Hematopoietic multipotent progenitor cell (in vitro differentiated cells): ENCODE measurements at regions not wholly inside any gene's neighbourhood (a gene's known extent, or its start where the extent isn't known, plus 50 kb on each side); places are given as distances from the start of the nearest gene placed in this dataset. TPM values are rescaled to one million over a fixed set of nuclear protein-coding genes. Genes with fewer than 3 reads are reported as not detected.
"Not testable (repeated sequence)": the region's sequence is repeated elsewhere in the genome, so short reads cannot be mapped to it uniquely, and the experiment has no call there.

ENCODE experiments used
- DNase-seq, 3 donors: peaks; one replicate each; pipeline ENCODE4 v3.0.0-alpha.2; 2011 to 2015; ENCODE audit warnings: low read depth in 2 of 3, low spot score in 2 of 3
- small RNA-seq: library from RNA; depleted of rRNA; stranded (forward); fragments of <200 nt; gene quantifications from one replicate; pipeline ENCODE3, GENCODE V24; 2012

DNA sequence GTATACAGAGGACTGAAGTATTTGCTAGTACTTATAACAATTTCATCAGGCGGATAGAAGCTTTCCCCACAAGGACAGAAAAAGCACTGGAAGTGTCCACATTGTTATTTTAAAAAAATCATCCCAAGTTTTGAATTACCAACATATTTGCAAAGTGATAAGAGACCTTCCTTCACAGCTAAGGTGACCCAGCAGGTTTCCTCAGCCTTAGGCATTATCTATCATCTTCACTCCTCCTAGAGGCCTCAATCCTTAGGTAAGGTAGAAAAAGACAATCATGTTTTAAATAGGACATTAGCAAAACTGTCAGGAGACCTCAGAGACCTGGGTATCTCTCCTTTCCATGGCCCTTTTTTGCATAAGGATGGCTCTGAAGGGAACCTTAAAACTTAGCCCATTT, 72.5 kb upstream of the CHD6 start:
- no peak for DNase-seq

DNA sequence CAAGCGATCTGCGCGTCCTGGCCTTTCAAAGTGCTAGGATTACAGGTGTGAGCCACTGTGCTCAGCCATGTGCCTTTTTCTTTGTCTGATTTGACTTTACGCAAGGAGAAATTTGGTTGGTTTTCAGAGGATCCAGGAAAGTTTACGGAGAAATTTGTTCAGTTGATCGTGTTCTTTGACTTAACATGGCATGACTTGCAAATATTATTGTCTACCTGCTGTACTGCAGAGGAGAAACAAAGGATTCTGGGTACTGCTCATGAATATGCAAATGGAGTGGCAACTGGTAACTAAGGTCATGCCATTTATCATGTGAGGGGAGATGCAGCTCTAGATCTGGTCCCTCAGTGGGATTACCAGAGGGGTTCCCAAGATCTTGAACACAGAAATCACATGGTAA, 68.8 kb upstream of the CHD6 start:
- no peak for DNase-seq

DNA sequence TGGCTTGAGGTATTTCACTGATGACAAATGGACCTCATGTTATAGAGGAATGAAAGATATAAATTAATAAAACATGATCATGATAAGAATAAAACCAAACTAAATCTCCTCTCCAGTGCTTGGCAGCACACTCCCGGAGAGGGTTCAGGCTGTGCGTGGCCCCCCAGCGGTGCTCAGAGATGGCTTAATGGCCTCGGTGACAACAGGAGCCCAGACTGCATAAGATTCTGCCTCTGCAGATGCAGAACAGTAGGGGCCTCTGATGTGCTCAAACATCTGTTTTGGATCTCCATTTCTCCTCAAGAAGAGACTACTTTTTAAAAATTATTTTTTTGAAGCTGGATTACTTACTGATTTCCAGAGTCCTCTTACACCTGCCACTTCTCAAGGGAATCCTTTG, 67.0 kb upstream of the CHD6 start:
- DNase-seq = not testable (repeated sequence)

DNA sequence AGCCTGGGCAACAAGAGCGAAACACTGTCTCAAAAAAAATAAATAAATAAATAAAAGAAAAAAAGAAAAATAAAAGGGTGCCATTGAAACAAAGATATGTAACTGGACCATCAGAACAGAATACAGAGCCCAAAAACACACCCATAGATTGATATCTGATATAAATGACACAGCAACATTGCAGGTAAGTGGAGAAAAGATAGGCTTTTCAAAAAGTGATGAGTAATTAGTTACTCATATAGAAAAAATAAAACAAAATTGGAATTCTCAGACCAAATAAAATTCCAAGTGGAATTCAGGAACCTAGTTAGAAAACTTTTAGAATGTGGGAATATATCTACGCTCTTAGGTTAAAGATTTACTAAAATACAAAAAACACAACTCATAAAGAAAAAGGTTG, 60.6 kb upstream of the CHD6 start:
- DNase-seq = no peak

DNA sequence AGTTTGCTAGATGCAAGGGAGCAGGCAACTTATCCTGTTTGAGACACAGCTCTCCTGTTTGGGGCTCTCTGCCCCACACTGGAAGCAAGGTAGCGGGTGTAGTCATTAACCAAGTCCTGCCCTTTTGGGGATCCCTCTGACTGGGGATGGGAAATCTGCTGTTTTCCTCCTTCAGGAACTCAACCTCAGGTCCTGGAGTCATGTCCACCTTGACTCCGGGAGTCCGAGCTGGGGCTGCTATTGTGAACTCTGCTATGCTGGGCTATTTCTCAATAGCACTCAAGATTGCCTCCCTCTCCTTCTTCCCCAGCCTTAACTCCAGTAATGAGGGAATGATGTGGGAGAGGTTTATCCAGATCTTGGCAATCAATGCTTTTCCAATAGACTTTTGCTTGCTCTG, 54.1 kb upstream of the CHD6 start:
- DNase-seq = no peak

DNA sequence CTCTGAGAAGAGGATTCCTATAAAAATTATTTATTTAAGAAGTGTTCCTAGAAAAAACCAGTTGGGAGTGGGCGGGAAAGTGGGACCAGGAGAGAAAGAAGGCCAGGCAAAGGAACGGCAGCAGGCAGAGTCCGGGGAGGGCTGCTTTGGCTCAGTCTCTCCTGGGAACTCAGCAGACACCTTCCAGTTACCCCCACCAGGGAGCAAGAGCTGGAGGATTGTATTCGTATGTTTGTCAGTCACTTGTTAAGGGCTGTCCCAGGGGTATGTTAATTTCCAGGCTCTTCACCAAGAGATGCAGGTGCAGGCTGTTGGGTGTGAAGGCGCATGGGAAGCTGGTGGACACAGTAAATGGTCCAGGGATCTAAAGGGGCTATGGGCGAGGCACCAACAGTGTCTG, 53.0 kb upstream of the CHD6 start:
- DNase-seq = no peak

DNA sequence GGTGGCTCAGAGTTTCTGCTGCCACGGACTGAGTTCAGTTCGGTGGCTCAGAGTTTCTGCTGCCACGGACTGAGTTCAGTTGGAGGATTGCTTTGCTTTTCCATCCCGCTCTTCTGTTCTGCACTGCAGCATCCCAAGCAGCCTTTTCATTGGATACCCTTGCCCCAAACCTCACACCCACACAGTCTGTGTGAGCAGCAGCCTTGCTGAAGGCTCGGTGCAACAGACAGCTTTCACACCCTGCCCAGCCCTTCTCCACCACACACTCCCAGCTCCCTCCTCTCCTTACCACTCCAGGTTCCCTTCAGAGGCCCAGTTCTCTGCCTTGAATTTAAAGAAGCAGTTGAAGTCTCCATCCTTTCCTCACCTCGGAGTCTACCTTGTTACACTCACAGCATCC, 52.5 kb upstream of the CHD6 start:
- DNase-seq = no peak

DNA sequence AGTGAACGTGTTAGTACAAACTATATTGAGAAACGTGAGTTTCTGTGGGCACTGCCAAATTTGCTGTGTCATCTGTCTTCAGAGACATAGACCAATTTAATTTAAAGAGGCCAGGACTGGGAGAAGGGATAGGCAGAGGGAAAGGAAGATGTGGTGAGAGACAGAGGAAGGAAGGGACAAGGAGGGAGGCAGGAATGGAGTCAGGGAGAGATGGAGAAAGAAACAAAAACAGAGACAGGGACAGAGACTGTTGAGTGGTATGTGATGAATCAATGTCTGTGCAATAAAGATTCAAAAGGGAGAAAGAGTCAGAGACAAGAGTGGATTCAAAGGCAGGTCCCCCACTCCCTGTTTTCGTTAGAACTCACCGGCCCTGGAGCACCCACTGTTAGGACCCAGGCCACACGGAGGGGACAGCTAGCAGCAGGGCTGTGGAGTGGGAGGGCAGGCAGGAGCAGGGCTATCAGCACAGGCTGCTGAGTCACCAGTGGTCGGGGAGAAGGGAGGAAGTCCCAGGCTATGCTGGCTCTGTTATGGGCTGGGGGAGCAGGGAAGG, 51.6 kb upstream of the CHD6 start:
- peak in 1 of 3 donors; percentile 41 for DNase-seq

DNA sequence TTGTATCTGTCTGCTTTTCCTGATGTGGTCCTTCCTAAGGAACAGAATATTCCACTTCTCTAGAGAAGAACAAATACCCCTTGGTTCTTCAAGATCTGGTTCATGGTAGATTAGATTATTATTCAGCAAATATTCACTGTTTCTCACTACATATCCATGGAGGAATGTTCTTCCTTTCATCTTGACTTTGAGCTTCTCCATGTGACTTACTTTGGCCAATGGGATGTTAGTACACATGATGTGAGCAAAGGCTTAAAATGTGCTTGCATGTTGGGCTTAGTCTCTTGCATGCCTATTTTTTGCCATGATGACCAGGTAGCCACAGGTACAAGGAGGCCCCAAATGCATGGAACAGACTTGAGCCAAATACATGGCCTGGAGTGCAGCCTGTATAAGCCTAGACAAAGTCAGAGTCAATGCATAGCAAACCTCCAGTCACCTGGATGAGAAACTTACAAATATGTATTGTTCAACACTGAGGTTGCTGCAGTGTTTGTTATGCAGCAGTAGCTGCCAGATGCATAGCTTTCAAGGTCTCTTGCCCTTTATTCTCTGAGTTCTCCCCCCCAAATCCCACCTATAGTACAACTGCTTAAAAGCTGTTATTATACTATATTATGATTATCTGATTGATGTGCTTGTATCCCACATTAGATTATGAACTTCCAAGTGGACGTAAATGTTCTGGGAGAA, 50.0 kb upstream of the CHD6 start:
- DNase-seq = no peak

Small RNA genes lying in the stretch of these regions (small RNA-seq; reads per million reads assigned to genes)
- gene RF00568 (not detected), gene RNU6-1018P (not detected)
